Neural progenitor cell (in vitro differentiated cells): ENCODE measurements at regions not wholly inside any gene's neighbourhood (a gene's known extent, or its start where the extent isn't known, plus 50 kb on each side); places are given as distances from the start of the nearest gene placed in this dataset.

ENCODE experiments used
- EZH2 ChIP-seq: fragments of 200-600 bp; sonication (generic); IDR thresholded peaks from 2 replicates; pipeline ENCODE4 v1.6.1; 2017; ENCODE audit warnings: antibody characterized with exemption, mild to moderate bottlenecking, moderate library complexity
- TF ChIP-seq, protein P1 (sequence below): fragments of 200-600 bp; sonication (generic); IDR thresholded peaks from 2 replicates; pipeline ENCODE4 v1.5.1; 2017; ENCODE audit warnings: antibody characterized with exemption, mild to moderate bottlenecking

DNA sequence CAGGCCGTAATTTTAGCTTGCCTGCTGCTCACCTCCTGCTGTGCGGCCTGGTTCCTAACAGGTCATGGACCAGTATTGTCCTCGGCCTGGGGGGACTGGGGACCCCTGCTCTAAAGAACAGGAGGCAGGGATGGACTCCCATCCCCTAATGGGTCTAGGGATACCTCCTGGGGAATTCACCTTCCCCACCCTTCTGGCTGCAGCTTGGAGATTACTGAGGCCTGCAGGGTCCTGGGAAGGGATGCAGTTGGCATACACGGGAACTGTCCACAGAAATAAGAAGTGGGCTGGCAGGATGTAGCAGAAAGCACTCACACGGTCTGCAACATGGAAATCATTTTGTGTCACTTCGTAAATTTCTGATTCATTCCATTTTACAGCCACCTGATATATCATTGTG lies 123.0 kb downstream of the C16orf95 start:
- TF ChIP-seq, protein P1, sequence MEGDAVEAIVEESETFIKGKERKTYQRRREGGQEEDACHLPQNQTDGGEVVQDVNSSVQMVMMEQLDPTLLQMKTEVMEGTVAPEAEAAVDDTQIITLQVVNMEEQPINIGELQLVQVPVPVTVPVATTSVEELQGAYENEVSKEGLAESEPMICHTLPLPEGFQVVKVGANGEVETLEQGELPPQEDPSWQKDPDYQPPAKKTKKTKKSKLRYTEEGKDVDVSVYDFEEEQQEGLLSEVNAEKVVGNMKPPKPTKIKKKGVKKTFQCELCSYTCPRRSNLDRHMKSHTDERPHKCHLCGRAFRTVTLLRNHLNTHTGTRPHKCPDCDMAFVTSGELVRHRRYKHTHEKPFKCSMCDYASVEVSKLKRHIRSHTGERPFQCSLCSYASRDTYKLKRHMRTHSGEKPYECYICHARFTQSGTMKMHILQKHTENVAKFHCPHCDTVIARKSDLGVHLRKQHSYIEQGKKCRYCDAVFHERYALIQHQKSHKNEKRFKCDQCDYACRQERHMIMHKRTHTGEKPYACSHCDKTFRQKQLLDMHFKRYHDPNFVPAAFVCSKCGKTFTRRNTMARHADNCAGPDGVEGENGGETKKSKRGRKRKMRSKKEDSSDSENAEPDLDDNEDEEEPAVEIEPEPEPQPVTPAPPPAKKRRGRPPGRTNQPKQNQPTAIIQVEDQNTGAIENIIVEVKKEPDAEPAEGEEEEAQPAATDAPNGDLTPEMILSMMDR: no peak
- no peak for TF ChIP-seq EZH2
